Lower leg skin (tissue), 4 donors: ENCODE measurements at regions not wholly inside any gene's neighbourhood (a gene's known extent, or its start where the extent isn't known, plus 50 kb on each side); places are given as distances from the start of the nearest gene placed in this dataset.

Experiments
- DNase-seq, 2 donors: peaks; one replicate each; pipeline ENCODE4 v3.0.0-alpha.2; 2019; ENCODE audit warnings: low spot score in 2 of 2
- H3K4me3 ChIP-seq: fragments of 200-600 bp; sonication (generic); 2 replicates; pipeline ENCODE4 v1.5.1; 2017; ENCODE audit warnings: mild to moderate bottlenecking, low read depth; ENCODE audit not compliant: poor library complexity, severe bottlenecking
- CTCF ChIP-seq, 3 donors: fragments of 450-650 bp; IDR thresholded peaks; one replicate each; pipeline ENCODE4 v1.5.1; 2016; ENCODE audit warnings: antibody characterized with exemption in 3 of 3, mild to moderate bottlenecking in 3 of 3, moderate library complexity in 2 of 3
- POLR2A ChIP-seq, 2 donors: fragments of 450-650 bp; IDR thresholded peaks; one replicate each; pipeline ENCODE4 v1.6.1; 2016 to 2017; ENCODE audit warnings: antibody characterized with exemption in 2 of 2, mild to moderate bottlenecking in 1 of 2, moderate library complexity in 1 of 2
- WGBS, 2 donors: methylation state at CpG; one replicate each; pipeline ENCODE4 v1.1.5; 2018; 5-methylcytosine and 5-hydroxymethylcytosine counted together
- intact Hi-C: fragments of 100-400 bp; cut with DNase I; formaldehyde crosslinking; loops from one replicate; pipeline ENCODE4 v1.15.0; 2023; ENCODE audit warnings: low total_unique reads

GRCh38 chr18:34633368-34633767 is 76.7 kb upstream of the DTNA start:
- DNase-seq = no peak
- 73% methylated on average over 1 of the region's 1 CpG for WGBS, 2 donors
- TF ChIP-seq POLR2A (IDR thresholded peaks at IDR 0.05) = no peak
- no peak for TF ChIP-seq CTCF (IDR thresholded peaks at IDR 0.05)
- H3K4me3 ChIP-seq = no peak overlapping the region
- intact Hi-C loops = no loop called here

GRCh38 chr18:34637094-34637801 is 72.8 kb upstream of the DTNA start:
- WGBS, 2 donors = 80 to 82% methylated on average over 3 of the region's 3 CpGs
- DNase-seq = no peak

GRCh38 chr18:34639687-34640086 is 70.4 kb upstream of the DTNA start:
- WGBS, 2 donors = 71 to 73% methylated on average over 1 of the region's 1 CpG
- no peak for TF ChIP-seq POLR2A (IDR thresholded peaks at IDR 0.05)
- TF ChIP-seq CTCF (IDR thresholded peaks at IDR 0.05) = no peak
- intact Hi-C loops = no loop called here
- DNase-seq = no peak
- no peak overlapping the region for H3K4me3 ChIP-seq

More at GRCh38 chr18:34637094-34637801, 72.8 kb upstream of the DTNA start:
- intact Hi-C loops = no loop called here
- H3K4me3 ChIP-seq = no peak overlapping the region
- TF ChIP-seq CTCF (IDR thresholded peaks at IDR 0.05) (no peak), POLR2A (IDR thresholded peaks at IDR 0.05) (no peak)

GRCh38 chr18:34640276-34640675 is 69.8 kb upstream of the DTNA start:
- DNase-seq = no peak
- intact Hi-C loops = no loop called here
- WGBS, 2 donors = 40 to 52% methylated on average over 1 of the region's 1 CpG
- TF ChIP-seq POLR2A (IDR thresholded peaks at IDR 0.05) (no peak), CTCF (IDR thresholded peaks at IDR 0.05) (no peak)
- no peak overlapping the region for H3K4me3 ChIP-seq

- intact Hi-C loops = no loop called here
- WGBS, 2 donors = 41 to 45% methylated on average over 2 of the region's 2 CpGs
- DNase-seq = no peak
- H3K4me3 ChIP-seq = no peak overlapping the region
- TF ChIP-seq POLR2A (IDR thresholded peaks at IDR 0.05) (no peak), CTCF (IDR thresholded peaks at IDR 0.05) (no peak)
Observed at GRCh38 chr18:34643989-34644388, 66.1 kb upstream of the DTNA start.

GRCh38 chr18:34647251-34647650 is 62.8 kb upstream of the DTNA start:
- intact Hi-C loops = no loop called here
- no peak for DNase-seq
- no peak overlapping the region for H3K4me3 ChIP-seq
- TF ChIP-seq POLR2A (IDR thresholded peaks at IDR 0.05) (no peak), CTCF (IDR thresholded peaks at IDR 0.05) (no peak)
- WGBS, 2 donors = 80 to 88% methylated on average over 4 of the region's 4 CpGs
